HG03139 (cell line): ENCODE measurements at regions not wholly inside any gene's neighbourhood (a gene's known extent, or its start where the extent isn't known, plus 50 kb on each side); places are given as distances from the start of the nearest gene placed in this dataset.
"Not testable (repeated sequence)": the region's sequence is repeated elsewhere in the genome, so short reads cannot be mapped to it uniquely, and the experiment has no call there.

Experiments used
- ATAC-seq: cut with Tn5 transposase; IDR thresholded peaks from one replicate; pipeline ENCODE4 v1.9.1; 2021; ENCODE audit not compliant: unreplicated experiment

GRCh38 chr12:127133675-127134335 is 1133.2 kb upstream of the TMEM132C start:
- no peak for ATAC-seq

- ATAC-seq = not testable (repeated sequence)
Observed at GRCh38 chr12:127140864-127141484, 1126.0 kb upstream of the TMEM132C start.

GRCh38 chr12:127143020-127143419 is 1124.0 kb upstream of the TMEM132C start:
- ATAC-seq = no peak

GRCh38 chr12:127144770-127145169 is 1122.2 kb upstream of the TMEM132C start:
- ATAC-seq = no peak

GRCh38 chr12:127145241-127145928 is 1121.6 kb upstream of the TMEM132C start:
- ATAC-seq = no peak

GRCh38 chr12:127145929-127146789 is 1120.8 kb upstream of the TMEM132C start:
- ATAC-seq = no peak

- no peak for ATAC-seq
Observed at GRCh38 chr12:127146991-127147718, 1119.8 kb upstream of the TMEM132C start.

GRCh38 chr12:127147724-127148123 is 1119.2 kb upstream of the TMEM132C start:
- ATAC-seq = no peak

- no peak for ATAC-seq
Observed at GRCh38 chr12:127148318-127148717, 1118.7 kb upstream of the TMEM132C start.

GRCh38 chr12:127149226-127149964 is 1117.6 kb upstream of the TMEM132C start:
- no peak for ATAC-seq

- ATAC-seq = no peak
Observed at GRCh38 chr12:127150028-127150427, 1116.9 kb upstream of the TMEM132C start.

GRCh38 chr12:127150479-127150878 is 1116.5 kb upstream of the TMEM132C start:
- ATAC-seq = no peak

- ATAC-seq = no peak
Observed at GRCh38 chr12:127150956-127151355, 1116.0 kb upstream of the TMEM132C start.

- no peak for ATAC-seq
Observed at GRCh38 chr12:127153996-127154395, 1113.0 kb upstream of the TMEM132C start.

GRCh38 chr12:127154830-127155229 is 1112.1 kb upstream of the TMEM132C start:
- ATAC-seq = not testable (repeated sequence)

- not testable (repeated sequence) for ATAC-seq
Observed at GRCh38 chr12:127155935-127156619, 1110.9 kb upstream of the TMEM132C start.

GRCh38 chr12:127157501-127158366 is 1109.2 kb upstream of the TMEM132C start:
- not testable (repeated sequence) for ATAC-seq

- ATAC-seq = no peak
Observed at GRCh38 chr12:127158385-127159061, 1108.4 kb upstream of the TMEM132C start.
